ENCODE measurements at regions not wholly inside any gene's neighbourhood (a gene's known extent, or its start where the extent isn't known, plus 50 kb on each side); places are given as distances from the start of the nearest gene placed in this dataset.

GRCh38 chr4:77349364-77349763, 192.4 kb downstream of the CCNG2 start:
- TF ChIP-seq, protein P1, sequence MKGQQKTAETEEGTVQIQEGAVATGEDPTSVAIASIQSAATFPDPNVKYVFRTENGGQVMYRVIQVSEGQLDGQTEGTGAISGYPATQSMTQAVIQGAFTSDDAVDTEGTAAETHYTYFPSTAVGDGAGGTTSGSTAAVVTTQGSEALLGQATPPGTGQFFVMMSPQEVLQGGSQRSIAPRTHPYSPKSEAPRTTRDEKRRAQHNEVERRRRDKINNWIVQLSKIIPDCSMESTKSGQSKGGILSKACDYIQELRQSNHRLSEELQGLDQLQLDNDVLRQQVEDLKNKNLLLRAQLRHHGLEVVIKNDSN (IDR thresholded peaks at IDR 0.05), result no peak
- TF ChIP-seq CEBPB (IDR thresholded peaks at IDR 0.05), result no peak
- TF ChIP-seq EP300 (IDR thresholded peaks at IDR 0.05; ENCODE audit: borderline replicate concordance), result no peak
- TF ChIP-seq YY1 (IDR thresholded peaks at IDR 0.05; ENCODE audit: low read depth), result no peak
- TF ChIP-seq CREB1 (IDR thresholded peaks at IDR 0.05; ENCODE audit: low read depth), result no peak
- TF ChIP-seq MAX (IDR thresholded peaks at IDR 0.05), result no peak
- TF ChIP-seq EGR1 (IDR thresholded peaks at IDR 0.05), result no peak
- no peak for TF ChIP-seq RAD21 (IDR thresholded peaks at IDR 0.05; ENCODE audit: low read depth)
- TF ChIP-seq TAF1 (IDR thresholded peaks at IDR 0.05; ENCODE audit: low read depth), result no peak
- no peak for TF ChIP-seq TEAD4 (IDR thresholded peaks at IDR 0.05)
- TF ChIP-seq, protein P2, sequence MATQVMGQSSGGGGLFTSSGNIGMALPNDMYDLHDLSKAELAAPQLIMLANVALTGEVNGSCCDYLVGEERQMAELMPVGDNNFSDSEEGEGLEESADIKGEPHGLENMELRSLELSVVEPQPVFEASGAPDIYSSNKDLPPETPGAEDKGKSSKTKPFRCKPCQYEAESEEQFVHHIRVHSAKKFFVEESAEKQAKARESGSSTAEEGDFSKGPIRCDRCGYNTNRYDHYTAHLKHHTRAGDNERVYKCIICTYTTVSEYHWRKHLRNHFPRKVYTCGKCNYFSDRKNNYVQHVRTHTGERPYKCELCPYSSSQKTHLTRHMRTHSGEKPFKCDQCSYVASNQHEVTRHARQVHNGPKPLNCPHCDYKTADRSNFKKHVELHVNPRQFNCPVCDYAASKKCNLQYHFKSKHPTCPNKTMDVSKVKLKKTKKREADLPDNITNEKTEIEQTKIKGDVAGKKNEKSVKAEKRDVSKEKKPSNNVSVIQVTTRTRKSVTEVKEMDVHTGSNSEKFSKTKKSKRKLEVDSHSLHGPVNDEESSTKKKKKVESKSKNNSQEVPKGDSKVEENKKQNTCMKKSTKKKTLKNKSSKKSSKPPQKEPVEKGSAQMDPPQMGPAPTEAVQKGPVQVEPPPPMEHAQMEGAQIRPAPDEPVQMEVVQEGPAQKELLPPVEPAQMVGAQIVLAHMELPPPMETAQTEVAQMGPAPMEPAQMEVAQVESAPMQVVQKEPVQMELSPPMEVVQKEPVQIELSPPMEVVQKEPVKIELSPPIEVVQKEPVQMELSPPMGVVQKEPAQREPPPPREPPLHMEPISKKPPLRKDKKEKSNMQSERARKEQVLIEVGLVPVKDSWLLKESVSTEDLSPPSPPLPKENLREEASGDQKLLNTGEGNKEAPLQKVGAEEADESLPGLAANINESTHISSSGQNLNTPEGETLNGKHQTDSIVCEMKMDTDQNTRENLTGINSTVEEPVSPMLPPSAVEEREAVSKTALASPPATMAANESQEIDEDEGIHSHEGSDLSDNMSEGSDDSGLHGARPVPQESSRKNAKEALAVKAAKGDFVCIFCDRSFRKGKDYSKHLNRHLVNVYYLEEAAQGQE (IDR thresholded peaks at IDR 0.05; ENCODE audit: low read depth), result no peak
- TF ChIP-seq FOXM1 (IDR thresholded peaks at IDR 0.05; ENCODE audit: borderline replicate concordance, low read depth), result no peak
